HG03039 (cell line): ENCODE measurements at regions not wholly inside any gene's neighbourhood (a gene's known extent, or its start where the extent isn't known, plus 50 kb on each side); places are given as distances from the start of the nearest gene placed in this dataset.

Experiments
- ATAC-seq: cut with Tn5 transposase; IDR thresholded peaks from one replicate; pipeline ENCODE4 v1.9.1; 2021; ENCODE audit warnings: mild to moderate bottlenecking, moderate library complexity; ENCODE audit not compliant: unreplicated experiment

- no peak for ATAC-seq
These were observed 675.3 kb downstream of the INHBA start for GRCh38 chr7:41027428-41028115.

DNA sequence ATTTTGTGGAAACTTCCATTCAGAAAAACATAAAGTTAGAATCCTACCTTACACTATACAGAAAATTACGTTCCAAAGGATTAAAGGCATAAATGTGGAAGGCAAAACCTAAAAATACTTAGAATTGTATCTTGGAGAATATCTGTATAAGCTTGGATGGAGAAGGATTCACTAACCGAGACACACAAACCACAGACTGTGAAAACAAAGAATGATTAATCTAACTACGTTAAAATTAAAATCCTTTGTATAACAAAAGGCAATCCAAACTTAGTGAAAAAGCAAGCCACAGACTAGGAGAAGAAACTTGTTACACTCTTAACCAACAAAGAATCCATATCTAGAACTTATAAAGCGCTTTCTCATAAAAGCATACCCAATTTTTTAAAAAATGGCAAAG lies 678.8 kb downstream of the INHBA start:
- ATAC-seq: no peak

DNA sequence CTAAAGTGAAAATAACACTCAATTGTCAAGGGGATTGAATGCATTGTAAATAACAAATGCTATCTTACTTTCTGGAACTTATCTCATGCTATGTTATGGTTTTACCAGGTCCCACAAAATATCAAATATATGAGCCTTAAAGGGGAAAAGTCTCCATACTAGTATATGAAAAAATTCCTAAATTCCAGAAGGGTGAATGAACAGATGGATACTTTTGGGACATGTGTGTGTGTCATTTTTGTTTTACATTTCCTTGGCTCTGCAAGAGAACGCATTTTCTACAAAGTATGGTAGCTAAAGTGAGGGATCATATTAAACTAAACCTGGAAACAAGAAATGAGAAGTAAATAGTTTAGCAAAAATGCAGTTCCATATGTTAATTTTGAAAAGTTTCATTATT lies 682.8 kb downstream of the INHBA start:
- ATAC-seq: no peak

DNA sequence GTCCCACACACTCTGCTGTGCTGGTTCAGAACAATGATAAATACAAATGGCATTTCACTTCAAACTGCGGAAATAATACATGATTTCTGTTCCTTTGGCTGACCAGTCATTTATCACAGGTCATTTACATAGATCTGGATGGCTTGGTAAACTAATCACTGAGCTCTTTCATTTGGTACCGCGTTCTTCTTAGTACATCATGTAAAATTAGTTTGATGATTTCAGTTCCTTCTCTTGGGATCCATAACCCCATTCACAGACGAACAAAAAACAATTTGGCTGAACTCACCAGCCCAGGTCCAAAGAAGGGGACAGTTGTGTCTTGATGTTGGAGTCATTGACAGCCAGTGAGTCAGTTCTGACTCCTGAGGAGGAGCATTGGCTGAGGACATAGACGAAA lies 689.8 kb downstream of the INHBA start:
- ATAC-seq: no peak

GRCh38 chr7:41012041-41012440 lies 690.8 kb downstream of the INHBA start:
- ATAC-seq: no peak

GRCh38 chr7:41010967-41011366 lies 691.9 kb downstream of the INHBA start:
- ATAC-seq: no peak

- no peak for ATAC-seq
These were observed 692.5 kb downstream of the INHBA start for GRCh38 chr7:41010418-41010817.

DNA sequence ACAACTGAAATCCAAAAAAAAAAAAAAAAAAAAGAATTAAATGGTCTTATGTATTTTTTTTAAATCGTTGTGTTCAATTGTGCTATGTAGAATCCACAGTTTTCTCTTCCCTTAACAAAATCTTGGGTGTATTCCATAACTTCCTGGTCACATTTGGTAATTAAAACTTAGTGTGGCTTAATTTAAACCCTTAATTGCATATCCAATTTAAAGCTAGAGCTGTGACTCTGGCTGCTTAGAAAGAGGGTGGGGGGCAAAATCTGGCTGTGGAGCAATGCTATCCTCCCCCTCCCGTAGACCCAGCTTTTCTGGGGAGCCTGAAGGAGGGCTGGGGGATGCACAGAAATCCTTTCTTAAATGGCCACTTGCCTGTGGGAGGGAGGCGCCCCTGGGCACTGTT lies 695.1 kb downstream of the INHBA start:
- ATAC-seq: no peak

DNA sequence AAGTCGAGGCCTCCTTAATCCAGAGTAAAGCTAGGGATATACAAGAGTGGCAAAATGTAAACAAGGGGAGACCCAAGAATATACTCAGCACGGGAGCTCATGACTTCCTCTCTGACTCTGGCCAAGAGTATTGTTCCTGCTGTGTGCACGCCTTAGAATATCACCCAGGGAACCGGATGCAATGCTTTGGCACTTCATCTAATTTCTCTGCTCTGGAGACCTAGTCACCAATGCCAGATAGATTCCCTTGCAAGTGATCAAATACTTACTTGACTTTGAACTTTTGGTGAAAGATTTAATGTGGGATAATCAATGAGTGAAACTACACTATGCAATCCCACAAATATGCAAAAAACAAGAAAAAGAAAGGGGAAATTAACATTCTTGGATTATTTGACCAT lies 695.5 kb downstream of the INHBA start:
- no peak for ATAC-seq

GRCh38 chr7:41006306-41006995 lies 696.4 kb downstream of the INHBA start:
- no peak for ATAC-seq

GRCh38 chr7:41005374-41005901 lies 697.5 kb downstream of the INHBA start:
- no peak for ATAC-seq

GRCh38 chr7:41003977-41004376 lies 698.9 kb downstream of the INHBA start:
- ATAC-seq: no peak

DNA sequence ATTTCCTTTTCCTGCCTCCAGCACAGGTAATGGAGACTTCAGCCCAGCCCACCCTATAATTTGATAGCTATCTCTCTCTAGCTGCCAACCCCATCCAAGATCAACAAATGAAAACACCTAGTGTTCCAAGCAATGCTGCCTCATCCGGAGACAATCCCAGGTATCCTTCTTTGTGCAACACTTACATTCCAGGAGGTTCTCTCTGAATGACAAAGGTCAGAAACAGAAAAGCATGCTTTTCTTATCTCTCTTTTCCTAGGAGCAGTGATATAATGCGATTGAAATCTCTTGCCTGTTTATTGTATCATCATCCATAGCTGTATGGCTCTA lies 699.3 kb downstream of the INHBA start:
- no peak for ATAC-seq

DNA sequence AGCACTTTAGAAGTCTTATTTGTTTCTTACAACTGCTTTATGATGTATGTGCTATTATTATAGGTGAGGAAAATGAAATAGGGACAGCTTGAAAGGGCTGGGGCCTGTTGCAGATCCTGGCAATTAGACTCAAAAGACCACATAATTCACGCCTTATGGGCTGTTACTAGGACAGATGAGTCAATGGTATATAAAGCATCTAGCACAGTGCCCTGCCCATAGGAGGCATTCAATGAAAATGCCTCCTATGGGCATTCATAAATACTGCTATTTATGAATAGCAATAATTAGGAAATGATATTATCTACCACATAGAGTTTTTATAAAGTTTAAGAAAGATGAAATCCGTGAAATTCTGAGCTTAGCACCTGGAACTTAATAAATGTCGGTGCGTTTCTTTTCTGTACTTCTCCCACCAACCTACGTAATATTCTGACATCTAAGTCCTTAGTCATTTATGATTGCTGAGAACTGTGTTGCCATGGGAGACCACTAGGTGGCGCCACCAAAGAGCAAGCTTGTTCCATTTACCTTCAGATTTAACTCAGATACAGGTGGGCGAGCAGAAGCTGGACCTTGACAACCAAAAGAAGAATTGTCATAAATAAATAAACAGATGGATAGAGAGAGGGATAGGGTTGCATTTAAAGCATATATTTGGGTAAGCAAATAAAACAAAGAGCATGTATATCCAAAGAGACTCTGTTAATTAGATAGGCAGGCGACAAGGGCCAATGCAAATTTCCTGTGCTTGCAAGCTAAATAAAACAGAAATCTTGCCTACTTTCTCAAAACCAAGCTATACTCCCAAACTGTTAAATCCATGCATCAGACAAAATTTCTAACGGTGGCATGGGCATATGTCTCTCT lies 699.9 kb downstream of the INHBA start:
- no peak for ATAC-seq

- no peak for ATAC-seq
These were observed 702.8 kb downstream of the INHBA start for GRCh38 chr7:41000042-41000441.

GRCh38 chr7:40996233-40996677 lies 706.6 kb downstream of the INHBA start:
- ATAC-seq: no peak

- ATAC-seq: no peak
These were observed 712.0 kb downstream of the INHBA start for GRCh38 chr7:40990841-40991240.

DNA sequence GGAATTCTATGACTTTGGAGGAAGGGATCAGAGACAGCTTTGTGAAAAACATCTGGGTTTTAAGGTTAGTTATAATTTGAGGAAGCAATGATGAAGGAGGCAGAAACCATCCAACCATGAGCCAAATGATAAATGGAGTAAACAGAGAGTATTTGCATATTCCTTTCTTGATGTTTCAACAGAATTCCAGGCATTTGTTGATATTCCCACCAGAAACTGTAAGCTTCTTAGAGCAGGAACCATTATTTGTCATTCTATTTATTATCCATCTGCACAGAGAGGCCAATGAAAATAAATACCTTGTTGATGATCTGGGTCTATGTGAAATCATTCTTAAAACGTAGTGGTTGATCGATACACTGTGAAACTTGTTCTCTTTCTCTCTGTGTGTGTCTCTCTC lies 715.3 kb downstream of the INHBA start:
- ATAC-seq: no peak

- ATAC-seq: no peak
These were observed 716.5 kb downstream of the INHBA start for GRCh38 chr7:40986351-40986873.

GRCh38 chr7:40983111-40983510 lies 719.8 kb downstream of the INHBA start:
- no peak for ATAC-seq

DNA sequence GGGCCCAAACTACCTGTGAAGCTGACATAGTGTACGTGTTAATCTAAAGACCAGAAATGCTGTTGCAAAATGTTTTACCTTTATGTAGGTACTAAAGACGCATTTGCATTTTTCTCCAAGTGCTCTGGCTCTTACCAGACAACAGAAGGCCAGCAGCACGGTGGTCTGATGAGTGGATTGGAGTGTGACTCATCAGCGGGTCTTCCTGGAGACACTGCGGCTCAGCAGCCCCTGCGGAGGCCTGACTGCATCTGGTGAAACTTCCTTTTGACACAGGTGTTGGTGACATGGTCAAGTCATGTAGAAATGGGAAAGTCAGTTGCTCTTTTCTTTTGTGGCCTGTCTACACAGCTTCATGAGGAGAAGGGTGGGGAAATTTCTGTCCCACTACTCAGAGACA lies 723.6 kb downstream of the INHBA start:
- ATAC-seq: no peak
